Stimulated activated CD4-positive, alpha-beta T cell treated with anti-CD3 and anti-CD28 coated beads, Interleukin-12 subunit alpha, Interleukin-12 subunit beta, amount 100 ng/mL, for 48 hours (primary cell): ENCODE measurements at regions not wholly inside any gene's neighbourhood (a gene's known extent, or its start where the extent isn't known, plus 50 kb on each side); places are given as distances from the start of the nearest gene placed in this dataset.
"Not testable (repeated sequence)": the region's sequence is repeated elsewhere in the genome, so short reads cannot be mapped to it uniquely, and the experiment has no call there.

Experiments used
- DNase-seq, 3 donors: peaks; one replicate each; pipeline ENCODE4 v3.0.0-alpha.2; 2020; ENCODE audit warnings: low read depth in 2 of 3, low spot score in 1 of 3

DNA sequence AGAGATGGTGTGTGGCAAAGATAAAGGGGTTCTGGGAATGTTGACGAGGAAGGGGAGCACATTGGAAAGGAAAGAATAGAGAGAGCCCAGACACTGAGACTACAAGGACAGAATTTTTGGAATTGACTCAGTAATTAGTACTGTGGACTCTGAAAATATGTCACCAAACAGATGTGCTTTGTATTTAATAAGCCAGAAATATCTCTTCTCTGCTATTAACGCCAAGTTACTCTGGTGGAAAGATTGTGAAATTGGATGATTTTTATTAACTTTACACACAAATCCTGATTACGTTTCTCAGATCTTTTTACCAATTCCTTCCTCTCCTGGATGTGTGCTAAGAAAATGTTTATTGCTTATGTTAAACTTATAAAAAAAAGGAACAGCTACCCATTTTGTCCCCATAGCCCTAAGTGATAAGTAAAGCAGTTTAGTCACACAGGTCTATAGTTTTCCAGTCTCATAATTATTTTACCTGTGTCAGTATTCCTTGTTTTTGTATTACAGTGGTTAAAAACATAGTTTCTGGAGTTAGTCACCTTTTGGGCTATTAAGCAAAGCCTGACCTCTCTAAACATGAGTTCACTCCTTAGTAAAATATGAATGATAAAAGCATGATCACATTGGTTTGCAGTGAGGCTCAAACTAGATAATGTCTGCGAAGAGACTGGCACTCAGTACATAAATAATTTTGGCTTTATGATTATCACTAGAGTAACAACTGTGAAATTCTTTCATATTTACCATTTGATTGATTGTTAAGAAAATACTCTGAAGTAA, 1068.3 kb downstream of the STIM2 start:
- DNase-seq, result no peak

- DNase-seq, result no peak
Observed at GRCh38 chr4:27930291-27930690, 1069.7 kb downstream of the STIM2 start.

- no peak for DNase-seq
Observed at GRCh38 chr4:27930976-27931375, 1070.3 kb downstream of the STIM2 start.

DNA sequence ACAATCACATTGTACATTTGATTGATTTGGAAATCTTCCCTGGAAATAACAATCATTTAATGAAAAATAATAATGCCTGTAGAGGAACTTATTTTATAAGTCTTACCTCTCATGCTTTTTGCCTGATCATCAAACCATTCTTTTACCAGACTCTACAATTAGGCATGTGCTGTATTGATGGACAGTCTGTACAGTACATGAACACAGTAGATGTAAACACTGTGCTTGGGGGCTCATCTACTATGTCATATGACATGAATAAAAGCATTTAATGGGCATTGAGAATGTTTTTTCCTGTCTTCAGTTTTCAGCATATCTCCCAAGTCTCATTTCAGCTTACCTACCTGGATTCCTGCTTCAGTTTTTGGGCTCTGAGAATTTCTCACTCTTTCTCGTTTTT, 1070.9 kb downstream of the STIM2 start:
- DNase-seq, result no peak

GRCh38 chr4:27934871-27935270, 1074.2 kb downstream of the STIM2 start:
- no peak for DNase-seq

- DNase-seq, result no peak
Observed at GRCh38 chr4:27946799-27947198, 1086.2 kb downstream of the STIM2 start.

- no peak for DNase-seq
Observed at GRCh38 chr4:27947302-27947701, 1086.7 kb downstream of the STIM2 start.

DNA sequence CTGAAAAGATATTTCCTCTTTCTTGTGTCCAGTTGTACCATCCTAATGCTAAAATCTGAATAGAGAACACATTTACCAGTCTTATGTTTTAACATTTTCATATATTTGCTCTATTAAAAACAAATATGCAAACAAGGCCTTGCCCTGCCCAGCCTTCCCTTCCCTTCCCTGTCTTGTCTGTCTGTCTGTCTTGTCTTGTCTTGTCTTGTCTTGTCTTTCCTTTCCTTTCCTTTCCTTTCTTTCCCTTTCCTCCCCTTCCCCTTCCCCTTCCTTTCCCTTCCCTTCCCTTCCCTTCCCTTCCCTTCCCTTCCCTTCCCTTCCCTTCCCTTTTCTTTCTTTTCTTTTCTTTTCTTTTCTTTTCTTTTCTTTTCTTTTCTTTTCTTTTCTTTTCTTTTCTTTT, 1103.5 kb downstream of the STIM2 start:
- DNase-seq, result no peak

GRCh38 chr4:27966664-27967063, 1106.0 kb downstream of the STIM2 start:
- DNase-seq, result no peak

- DNase-seq, result no peak
Observed at GRCh38 chr4:27973056-27973455, 1112.4 kb downstream of the STIM2 start.

DNA sequence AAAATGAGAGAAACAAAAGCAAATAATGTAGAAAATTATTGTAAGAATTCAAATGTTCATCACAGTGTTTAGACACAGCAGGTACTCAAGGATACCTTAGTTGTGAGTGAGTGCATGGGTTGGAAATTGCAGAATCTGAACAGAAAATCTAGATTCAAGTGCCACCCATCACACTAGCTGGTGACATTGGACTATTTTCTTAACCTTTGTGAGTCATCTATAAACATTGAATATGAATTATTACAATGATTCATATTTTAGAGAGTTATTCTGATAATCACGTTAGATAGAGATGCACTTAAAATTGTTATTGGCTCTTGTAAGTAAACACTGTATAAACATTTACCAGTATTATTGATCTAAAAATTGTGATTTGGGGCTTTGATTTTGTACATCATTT, 1113.1 kb downstream of the STIM2 start:
- no peak for DNase-seq

GRCh38 chr4:27974339-27974738, 1113.7 kb downstream of the STIM2 start:
- no peak for DNase-seq

DNA sequence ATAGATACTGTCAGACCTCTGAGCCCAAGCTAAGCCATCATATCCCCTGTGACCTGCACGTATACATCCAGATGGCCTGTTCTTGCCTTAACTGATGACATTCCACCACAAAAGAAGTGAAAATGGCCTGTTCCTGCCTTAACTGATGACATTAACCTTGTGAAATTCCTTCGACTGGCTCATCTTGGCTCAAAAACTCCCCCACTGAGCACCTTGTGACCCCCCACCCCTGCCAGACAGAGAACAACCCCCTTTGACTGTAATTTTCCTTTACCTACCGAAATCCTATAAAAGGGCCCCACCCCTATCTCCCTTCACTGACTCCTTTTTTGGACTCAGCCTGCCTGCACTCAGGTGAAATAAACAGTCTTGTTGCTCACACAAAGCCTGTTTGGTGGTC, 1114.2 kb downstream of the STIM2 start:
- not testable (repeated sequence) for DNase-seq

GRCh38 chr4:27978427-27979109, 1117.9 kb downstream of the STIM2 start:
- DNase-seq, result not testable (repeated sequence)

- no peak for DNase-seq
Observed at GRCh38 chr4:27985522-27985921, 1124.9 kb downstream of the STIM2 start.

- no peak for DNase-seq
Observed at GRCh38 chr4:27986476-27986875, 1125.8 kb downstream of the STIM2 start.

DNA sequence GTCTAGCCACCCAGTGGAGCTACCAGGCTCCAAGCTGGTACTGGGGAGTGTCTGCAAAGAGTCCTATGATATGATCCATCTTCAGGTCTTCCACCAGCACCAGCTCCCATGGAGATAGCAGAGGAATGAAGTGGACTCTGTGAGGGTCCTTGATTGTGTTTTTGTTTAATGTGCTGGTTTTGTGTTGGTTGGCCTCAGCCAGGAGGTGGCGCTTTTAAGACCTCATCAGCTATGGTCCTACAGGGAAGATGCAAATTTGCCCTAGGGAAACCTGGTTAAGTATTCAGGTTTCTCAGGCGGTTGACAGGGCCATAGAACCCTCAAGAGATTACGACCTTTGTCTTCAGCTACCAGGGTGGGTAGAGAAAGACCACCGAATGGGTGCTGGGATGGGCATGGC, 1141.1 kb downstream of the STIM2 start:
- no peak for DNase-seq

DNA sequence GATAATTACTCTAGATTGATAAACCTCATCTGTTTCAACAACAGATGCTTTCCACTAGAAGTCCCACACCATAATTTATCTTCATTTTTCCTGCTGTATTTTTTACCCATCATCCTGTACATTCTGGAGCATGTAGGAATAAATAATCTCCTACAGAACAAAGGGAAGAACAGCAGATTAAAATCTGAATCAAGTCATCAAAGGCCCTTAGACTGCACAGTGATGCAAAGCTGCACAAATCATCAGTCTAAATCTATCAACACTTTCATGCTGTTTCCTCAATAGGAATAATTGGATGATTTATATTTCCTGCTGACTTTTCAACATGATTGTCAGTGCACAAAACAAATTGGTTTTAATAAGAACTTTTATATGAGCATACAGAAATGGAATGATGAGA, 1143.9 kb downstream of the STIM2 start:
- no peak for DNase-seq

GRCh38 chr4:28006021-28006420, 1145.4 kb downstream of the STIM2 start:
- no peak for DNase-seq

GRCh38 chr4:28007693-28008092, 1147.1 kb downstream of the STIM2 start:
- no peak for DNase-seq

GRCh38 chr4:28009541-28009940, 1148.9 kb downstream of the STIM2 start:
- DNase-seq, result no peak

DNA sequence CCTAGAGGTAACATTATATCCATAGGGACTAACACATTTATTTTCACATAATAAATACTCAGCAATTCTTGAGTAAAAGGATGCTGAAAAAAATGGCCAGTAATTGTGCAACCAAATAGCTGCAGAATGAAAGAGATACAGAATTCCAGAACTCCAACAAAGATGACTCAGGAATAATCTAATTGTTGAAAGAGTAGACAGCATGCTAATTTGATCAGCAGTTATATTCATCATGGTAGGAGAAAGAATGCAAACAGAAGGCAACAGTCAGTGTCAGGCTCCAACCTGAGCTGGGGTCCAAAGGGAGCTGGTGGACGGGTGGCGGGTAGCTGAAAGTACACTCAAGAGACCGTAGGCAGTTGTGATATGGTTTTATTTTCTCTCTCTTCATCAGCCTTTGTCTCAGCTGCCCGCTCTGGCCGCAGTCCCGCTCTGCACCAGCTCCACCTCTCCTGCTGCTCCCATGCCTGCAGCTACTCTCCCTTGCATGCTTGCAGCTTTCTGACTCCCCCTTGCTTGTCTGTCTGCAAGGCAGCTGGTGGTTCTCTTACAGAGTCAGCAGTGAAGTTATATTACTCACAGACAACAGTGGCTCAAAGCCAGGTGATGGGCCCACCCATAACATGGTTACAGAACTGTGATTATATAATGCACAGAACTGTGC, 1150.1 kb downstream of the STIM2 start:
- no peak for DNase-seq
